ENCODE measurements at regions not wholly inside any gene's neighbourhood (a gene's known extent, or its start where the extent isn't known, plus 50 kb on each side); places are given as distances from the start of the nearest gene placed in this dataset.

- TF ChIP-seq CTCF (IDR thresholded peaks at IDR 0.05) (no peak), POLR2A (IDR thresholded peaks at IDR 0.05) (no peak)
These were observed 1722.9 kb upstream of the PCDH10 start for GRCh38 chr4:131426023-131426758.

Data from testis (tissue), 2 donors.